DMS153 treated with DMSO at 0.1 percent for 48 hours (cell line): ENCODE measurements at regions not wholly inside any gene's neighbourhood (a gene's known extent, or its start where the extent isn't known, plus 50 kb on each side); places are given as distances from the start of the nearest gene placed in this dataset.
"Not testable (repeated sequence)": the region's sequence is repeated elsewhere in the genome, so short reads cannot be mapped to it uniquely, and the experiment has no call there.

Source experiments
- DNase-seq: peaks from one replicate; lab custom pipeline; 2025; ENCODE audit not compliant: unreplicated experiment; lab: John Stamatoyannopoulos, UW

DNA sequence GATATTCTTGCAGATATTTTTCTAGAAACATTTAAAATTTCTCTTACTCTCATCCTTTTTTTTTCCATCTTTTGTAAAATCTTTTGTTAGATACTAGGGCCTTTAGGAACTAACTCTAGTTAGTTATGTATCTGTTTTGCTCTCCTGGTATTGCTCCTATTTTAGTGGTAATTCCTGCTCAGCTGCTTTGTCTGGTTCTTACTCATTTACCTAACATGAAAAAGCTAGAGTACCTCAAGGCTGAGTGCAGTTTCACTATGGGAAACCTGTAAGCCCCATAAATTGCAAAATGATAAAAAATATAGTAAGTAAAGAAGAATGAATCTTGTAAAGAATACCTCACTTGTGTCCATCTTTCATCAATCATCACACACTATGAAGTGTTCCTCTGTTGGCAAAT lies 1602.0 kb downstream of the GRIK2 start:
- no peak for DNase-seq

DNA sequence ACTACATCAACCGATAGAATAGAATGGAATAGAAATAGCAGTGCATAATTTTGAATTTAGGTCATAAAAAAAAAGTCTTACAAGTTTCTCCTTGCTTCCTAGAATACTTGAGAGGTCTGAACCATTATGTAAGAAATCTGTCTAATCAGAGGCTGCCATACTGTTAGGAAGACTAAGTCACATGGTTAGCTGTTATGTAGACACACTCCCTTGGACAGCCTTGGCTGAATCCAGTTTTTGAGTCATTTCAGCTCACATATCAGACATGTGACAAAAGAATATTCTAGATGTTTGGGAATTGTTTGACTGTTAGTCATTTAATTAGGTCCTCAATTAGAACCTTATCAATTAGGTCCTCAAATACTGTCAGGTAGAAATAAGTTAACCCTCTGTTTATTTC lies 1601.4 kb downstream of the GRIK2 start:
- DNase-seq, result no peak

DNA sequence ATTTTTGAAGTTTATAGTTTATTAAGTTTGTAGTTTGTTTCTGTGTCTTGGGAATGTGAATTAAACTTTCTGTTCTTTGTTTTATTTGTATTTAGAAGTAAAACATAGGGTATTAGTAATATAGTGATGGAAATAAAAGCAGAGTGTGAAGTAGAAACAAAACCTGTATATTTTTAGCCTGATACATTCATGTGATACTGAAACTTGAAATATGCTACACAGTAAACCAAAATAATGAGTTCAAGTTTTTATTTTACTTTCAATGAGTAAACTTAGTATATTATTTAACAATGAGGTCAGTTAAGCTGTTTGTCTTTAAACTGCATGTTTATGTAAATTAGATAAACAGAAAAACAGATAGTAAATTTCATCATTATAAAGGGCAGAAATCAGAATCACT lies 1592.6 kb downstream of the GRIK2 start:
- DNase-seq, result no peak

DNA sequence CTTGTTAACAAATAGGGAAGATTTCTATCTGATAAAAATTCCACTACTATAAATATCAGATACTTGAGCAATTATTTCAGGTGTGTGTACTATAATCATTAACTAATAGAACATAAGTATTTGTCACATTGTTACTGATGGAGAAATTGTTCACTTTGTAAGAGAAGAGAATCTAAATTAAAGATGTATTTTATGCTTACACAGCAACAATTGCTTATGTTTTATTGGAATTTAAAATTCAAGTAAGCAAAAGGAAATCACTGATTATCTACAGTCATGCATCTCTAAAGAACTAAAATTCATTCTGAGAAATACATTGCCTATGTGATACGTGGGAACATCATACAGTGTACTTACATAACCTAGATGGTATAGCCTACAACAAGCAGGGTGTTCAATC lies 1590.8 kb downstream of the GRIK2 start:
- no peak for DNase-seq

DNA sequence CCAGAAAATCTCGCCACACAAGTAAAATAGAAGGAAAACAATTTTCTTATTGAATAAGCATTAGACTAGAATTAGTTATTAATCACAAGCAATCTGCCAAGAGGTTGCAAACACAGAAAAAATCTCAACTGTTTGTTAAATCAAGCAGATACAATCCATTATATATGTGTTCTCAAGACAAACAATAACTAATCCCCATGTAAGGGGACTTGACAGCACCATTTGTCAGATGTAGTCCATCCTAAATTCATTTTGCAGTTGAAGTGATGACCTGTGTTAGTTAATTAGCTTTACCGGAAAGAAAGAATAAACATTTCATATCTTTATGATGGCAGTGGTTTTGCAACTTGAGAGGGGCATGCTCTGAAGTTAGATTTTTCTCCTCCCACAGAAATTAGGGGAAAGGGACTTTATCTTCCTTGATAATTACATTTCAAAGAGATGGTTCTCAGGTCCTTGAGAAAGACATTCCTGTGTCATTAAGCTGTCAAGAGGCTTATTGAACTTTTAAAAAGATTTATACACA lies 1588.0 kb downstream of the GRIK2 start:
- DNase-seq, result no peak

DNA sequence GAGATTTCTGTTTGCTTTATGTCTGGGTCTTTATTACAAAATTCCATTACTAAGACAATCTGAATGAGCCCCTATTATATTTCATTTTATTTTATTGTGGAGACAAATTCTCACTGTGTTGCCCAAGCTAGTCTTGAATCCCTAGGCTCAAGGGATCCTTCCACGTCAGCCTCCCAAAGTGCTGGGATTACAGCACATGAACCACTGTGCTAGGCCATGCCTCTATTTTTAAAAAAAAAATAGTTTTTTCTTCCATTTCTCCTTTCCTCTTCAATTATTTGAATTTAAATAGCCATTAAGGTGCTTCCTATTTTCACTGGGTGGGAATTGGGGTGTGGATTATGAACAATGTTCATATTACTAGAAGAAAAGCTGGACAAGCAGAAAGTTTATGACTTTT lies 1587.4 kb downstream of the GRIK2 start:
- no peak for DNase-seq

DNA sequence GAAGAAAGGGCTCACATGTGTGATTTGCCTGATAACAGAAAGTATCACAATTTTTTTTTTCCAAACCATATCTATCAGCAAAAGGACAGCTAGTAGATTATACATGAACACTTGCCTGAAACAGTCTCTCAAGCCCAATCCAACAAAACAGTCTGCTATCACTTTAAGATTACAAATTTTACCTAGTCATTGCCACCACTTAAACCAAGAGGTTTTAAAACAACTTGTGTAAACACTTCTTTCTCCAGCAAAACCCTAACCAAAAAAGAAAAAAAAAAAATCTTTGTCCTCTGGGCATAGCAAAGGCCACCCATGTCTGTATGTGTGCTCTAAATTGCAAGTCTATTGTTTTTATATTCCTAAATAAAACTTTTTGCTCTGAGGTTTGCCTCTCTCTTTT lies 1568.4 kb downstream of the GRIK2 start:
- no peak for DNase-seq

DNA sequence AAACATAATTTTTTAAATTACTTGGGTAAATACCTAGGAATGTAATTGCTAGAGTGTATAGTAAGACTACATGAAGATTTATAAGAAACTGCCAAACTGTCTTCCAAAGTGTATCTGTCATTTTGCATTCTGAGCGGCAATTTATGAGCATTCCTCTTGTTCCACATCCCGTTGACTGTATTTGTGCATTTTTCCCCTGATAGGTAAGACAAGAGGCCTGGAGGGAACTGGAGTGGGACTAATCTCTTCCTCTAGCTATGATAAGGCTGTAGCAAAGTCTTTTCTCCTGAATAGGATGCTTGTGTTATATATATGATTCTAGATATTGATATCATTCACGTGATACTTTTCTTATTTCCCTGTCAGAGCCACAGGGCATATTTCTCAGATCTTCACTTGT lies 1557.5 kb downstream of the GRIK2 start:
- DNase-seq, result no peak

DNA sequence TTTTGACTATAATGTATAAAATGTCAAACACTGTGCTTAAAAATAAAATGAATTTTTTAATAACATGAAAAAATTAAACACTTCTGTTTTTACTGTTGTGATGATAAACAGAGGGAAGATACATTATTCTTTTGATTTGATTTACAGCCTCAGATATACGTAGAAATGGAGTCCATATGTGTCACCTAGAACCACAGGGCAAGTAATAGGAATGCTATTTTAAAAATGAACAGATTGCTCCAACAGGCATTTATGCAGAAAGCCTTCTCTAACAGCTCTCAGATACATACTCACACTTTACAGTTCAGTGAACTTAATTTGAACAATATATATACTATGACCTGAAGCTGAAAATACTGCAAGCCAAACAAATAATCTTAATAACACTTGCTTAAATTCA lies 1551.0 kb downstream of the GRIK2 start:
- DNase-seq, result no peak

DNA sequence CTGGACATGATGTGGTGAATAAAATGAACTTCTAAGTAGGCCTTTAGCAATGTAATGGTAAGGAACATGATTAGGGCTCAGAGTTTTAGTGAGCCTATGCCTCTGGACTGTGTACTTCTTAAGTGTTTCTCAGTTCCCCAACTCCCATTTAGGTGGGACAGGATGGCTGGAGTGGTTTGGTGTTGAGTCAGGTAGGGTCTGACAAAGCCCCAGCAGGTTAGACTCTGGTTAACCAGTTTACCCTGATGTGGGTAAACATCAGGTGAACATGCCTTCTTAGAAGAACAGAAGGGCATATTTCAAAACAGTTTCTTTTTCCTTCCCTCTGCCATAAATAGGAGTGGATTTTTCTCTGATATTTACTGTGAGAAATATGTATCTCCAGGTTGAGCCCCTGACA lies 1548.7 kb downstream of the GRIK2 start:
- DNase-seq, result no peak

DNA sequence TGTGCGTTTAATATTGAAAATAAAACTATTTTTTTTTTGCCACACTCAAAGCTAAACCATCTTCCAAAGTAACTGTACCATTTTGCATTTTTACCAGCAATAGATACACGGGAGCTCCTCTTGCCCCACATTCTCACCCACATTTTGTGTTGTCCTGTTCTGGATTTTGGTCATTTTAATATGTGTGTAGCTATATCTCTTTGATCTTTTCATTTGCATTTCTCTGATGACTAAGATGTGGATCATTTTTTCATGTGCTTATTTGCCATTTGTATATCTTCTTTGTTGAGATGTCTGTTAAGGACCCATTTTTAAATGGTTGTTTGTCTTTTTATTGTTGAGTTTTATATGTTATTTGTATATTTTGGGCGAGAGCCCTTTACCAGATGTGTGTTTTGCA lies 1543.5 kb downstream of the GRIK2 start:
- no peak for DNase-seq

DNA sequence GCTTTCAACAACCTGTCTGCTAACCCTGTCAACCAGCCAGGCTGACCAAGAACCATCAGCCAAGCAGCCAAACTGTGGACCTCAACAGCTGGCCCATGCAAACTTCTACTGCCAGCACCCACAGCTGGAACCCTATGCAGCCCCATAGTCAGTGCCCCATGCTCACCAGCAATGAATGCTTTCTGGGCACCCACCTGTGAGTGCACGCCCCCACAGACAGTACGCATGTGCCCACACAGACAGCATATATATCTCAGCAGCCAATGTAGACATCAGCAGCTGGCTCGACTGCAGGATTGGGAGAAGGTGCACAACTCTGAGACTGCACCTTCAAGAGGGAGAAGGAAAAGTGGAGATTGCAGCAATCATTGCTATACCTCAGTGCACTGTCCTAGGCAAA lies 1534.6 kb downstream of the GRIK2 start:
- DNase-seq, result no peak

DNA sequence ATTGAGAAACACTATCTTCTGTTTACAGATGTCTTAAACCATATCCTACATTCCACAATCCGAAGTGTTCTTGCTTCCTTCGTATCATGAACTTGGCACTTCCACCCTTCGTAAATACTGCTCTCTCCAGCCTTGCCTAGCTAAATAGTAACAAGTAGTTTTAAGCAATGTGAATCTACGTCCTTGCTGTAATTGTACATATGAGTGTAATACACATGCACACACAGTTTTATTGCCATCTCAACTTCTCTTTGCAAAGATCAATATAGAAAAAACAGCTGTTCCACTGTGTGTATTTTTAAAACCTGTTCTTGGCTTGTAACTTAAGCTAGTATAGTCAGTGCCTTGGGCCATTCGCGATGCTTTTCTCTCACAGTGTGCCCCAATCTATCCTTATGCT lies 1524.7 kb downstream of the GRIK2 start:
- DNase-seq, result no peak

DNA sequence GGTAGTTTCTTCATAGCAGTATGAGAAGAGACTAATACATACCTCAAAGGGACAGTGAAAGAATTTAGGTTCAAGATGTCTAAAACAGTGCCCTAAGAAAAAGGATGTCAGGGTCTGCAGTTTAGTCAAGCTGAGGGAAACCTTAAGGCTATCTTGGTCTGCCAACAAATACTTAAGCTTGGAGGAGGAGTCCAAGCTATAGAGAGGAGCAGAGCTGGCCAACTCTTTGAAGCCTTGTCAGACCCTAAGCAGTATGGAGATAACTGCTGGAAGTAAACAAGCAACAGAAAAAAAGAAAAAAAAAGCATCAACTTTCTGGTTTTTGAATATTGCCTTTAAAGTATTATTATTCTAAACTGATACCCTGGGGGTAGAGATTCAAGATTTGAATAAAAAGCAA lies 1518.1 kb downstream of the GRIK2 start:
- DNase-seq, result no peak

DNA sequence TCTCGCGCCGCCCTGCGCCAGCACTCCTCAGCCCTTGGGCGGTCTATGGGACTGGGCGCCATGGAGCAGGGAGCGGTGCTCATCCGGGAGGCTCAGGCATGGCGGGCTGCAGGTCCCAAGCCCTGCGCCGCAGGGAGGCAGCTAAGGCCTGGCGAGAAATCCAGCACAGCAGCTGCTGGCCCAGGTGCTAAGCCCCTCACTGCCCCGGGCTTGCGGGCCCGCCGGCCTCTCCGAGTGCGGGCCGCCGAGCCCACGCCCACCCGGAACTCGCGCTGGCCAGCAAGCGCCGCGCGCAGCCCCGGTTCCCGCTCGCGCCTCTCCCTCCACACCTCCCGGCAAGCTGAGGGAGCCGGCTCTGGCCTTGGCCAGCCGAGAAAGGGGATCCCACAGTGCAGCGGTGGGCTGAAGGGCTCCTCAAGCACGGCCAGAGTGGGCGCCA lies 1517.2 kb downstream of the GRIK2 start:
- DNase-seq, result not testable (repeated sequence)

DNA sequence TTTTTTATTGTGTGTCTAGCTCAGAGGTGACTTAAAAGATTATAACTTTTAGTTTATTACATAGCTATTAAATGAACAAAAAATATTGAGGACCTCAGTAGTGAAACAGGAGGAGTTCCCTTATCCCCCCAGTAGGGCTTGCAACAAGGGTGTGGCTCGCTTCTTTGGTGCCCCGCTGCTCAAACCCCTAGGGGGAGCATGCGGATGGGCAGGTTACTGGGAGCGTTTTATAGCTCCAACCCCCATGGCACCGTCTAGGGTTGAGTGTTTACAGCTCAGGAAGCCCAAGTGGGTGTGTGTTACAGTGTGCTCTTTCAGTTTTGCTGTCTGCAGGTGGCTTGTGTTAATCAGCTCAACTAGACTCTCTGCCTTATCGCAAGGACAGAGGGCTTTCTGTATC lies 1513.7 kb downstream of the GRIK2 start:
- DNase-seq, result no peak

DNA sequence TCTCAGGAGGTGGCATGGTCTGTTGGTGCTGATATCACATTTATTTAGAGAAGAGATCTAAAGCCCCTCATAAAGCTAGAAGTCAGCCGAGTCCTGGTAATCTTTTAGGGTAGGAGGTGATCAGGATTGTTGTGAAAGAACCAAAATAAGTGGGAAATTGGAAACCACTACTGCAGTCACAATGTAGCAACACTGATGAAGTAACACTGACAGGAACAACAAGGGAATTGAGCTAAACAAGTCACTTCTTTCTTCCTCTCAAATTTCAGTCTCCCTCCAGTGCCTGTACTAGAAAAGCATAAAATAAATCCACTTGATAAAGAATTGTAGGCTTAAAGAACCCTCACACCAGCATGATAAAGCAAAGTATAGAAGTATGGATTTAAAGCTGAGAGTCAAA lies 1509.0 kb downstream of the GRIK2 start:
- DNase-seq, result no peak

DNA sequence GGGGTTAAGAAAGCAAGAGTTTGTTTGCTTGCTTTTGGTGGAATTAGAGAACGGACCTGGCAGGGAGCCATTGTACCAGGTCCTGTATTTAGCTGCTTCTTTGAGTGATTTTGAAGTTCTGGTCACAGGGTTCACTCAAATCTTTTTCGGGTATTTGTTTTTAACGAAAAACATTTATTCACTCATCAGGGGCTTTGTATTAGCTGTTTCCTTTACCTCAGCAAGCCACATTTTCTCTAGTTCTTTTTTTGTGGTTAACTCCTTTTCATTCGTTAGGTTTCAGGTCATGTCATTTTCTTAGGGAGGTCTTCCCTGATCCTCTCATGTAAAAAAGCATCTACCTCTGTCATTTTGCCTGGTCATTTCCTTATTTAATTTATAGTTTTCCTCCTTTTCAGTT lies 1502.2 kb downstream of the GRIK2 start:
- DNase-seq, result no peak

DNA sequence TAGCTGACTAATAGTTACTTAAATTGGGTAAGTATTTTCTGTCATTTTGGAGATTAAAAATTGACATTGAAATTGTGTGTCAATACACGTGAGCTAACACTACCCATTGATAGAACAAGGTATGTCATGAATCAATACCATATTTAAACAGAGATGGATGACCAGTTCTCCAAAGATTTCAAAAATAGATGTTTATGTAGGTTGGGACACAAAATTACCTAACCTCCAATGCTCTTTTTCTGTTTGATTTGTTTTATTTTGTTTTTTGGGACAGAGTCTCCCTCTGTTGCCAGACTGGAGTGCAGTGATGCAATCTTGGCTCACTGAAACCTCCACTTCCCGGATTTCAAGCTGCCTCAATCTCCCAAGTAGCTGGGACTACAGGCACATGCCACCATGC lies 1491.7 kb downstream of the GRIK2 start:
- DNase-seq, result no peak

DNA sequence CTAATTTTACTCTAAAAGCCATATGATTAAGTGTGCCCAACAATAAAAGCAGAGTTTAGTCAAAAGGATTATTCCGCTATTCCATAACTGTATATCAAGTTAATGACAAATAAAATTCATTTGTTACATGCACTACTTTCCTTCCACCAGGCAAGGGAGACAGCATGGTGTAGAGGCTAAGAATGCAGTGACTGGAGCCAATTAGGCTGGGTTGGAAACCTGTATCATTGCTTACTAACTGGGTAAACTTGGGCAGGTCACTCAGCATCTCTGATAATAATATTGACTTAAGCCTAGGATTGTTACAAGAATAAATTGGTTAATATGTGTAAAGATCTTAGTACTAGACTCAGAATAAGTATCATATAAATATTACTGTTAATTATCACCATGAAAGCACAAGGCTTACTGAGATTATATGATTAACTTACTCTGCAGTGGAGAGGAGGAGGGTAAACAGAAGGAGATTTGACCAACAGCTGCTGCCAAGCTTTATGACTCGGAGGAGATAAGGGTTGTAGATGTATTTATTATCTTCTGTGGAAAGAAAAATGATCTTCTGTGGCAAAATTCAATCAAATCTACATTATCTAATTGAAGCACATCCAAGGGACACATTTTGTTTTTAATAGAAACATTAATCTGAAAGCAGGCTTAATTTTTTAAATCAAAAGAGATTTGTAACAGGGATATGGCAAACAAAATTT lies 1459.9 kb downstream of the GRIK2 start:
- no peak for DNase-seq

DNA sequence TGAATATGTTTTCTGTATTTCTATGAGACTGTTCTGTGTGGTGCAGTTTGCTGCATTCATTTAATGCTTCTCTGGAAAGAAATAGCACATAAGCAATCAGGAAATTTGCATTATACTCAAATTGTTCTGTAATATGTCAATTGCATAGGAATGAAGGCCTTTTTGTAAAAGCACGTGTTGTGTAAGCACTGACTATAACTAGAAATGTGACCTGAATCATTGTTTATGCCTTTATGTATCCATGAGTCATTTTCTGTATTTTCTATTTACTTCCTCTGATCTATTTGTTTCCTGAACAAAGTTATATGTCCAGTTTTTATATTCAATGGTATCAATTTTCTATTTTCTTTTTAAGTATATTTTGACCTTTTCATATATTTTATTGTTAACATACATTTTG lies 1455.3 kb downstream of the GRIK2 start:
- no peak for DNase-seq

DNA sequence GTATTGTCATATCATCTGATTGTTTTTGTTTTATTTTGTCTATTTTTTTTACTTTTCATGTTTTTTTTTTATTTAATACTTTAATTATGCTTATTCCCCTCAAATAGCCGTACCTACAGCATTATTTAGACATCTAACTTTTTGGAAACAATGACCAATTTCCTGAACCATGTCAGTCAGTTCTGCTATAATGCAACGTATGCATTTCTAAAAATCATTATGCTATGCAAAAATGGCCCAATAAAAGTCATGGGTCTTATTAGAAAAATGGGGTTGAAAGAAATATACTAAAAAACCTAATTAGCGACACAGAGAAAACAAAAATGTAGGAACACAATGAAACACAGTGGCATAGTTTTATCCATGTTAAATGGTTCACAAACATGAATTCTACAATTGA lies 1454.7 kb downstream of the GRIK2 start:
- DNase-seq, result no peak

DNA sequence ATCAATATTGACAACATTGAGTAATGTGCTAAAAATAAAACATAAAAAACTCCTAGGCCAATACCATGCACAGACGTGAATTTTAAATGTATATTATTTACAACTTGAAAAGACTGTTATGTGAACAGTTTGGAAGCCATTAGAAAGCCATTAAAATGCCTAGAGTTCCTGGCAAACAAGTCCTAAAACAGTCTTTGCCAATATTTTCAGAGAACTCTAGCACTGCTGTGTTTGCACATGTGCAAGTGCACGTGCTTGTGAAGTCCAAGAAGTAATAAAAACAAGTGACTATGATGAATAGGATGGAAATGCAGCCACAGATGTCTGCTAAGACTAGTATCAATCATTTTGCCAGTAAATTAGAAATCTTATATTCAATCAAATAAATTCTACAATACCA lies 1447.6 kb downstream of the GRIK2 start:
- DNase-seq, result no peak
